ENCODE measurements at regions not wholly inside any gene's neighbourhood (a gene's known extent, or its start where the extent isn't known, plus 50 kb on each side); places are given as distances from the start of the nearest gene placed in this dataset.
"Not testable (repeated sequence)": the region's sequence is repeated elsewhere in the genome, so short reads cannot be mapped to it uniquely, and the experiment has no call there.

DNA sequence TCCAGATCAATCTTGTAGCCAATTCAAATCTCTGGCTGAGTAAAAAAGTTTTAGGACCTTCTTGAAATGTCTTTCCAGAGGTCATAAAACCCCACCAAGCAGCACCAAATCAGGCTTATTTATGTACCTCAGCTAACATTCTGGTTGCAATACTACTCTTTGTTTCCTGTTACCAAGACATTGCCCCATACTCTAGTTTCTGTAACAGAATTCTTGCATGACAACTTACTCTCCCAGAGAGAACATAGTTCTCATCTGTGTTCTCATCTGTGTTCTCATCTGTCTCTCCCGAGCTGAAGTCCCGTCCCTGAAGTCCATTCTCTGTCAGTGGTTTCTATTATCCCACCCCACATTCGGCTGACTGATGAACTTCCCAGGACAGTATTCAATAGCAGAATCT is 1285.1 kb downstream of the XPNPEP1 start:
- DNase-seq (ENCODE audit: low read depth in 4 of 4, low spot score in 3 of 4), result no peak

- no peak for DNase-seq (ENCODE audit: low read depth in 4 of 4, low spot score in 3 of 4)
Observed at GRCh38 chr10:108633046-108633445, 1290.3 kb downstream of the XPNPEP1 start.

GRCh38 chr10:108632144-108632543 is 1291.2 kb downstream of the XPNPEP1 start:
- no peak for DNase-seq (ENCODE audit: low read depth in 4 of 4, low spot score in 3 of 4)

GRCh38 chr10:108631332-108631731 is 1292.0 kb downstream of the XPNPEP1 start:
- DNase-seq (ENCODE audit: low read depth in 4 of 4, low spot score in 3 of 4), result no peak

DNA sequence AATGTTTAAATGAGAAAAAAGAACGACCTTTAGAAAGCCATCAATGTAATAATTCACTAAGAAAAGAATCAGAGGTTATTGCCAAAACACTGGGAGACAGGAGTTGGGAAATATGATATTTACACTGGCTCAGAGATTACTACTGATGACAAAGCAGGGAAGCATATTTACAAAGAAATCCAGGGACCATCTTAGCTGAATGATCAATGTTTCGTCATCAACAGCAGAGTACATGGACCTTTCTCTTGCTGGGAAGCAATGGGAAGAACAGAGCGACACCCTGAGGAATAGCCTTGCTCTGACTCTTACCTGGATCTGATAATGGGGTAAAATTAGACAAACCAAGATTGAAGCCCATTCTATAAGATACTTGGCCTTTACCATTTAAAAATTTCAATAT is 1293.5 kb downstream of the XPNPEP1 start:
- DNase-seq (ENCODE audit: low read depth in 4 of 4, low spot score in 3 of 4), result no peak

DNA sequence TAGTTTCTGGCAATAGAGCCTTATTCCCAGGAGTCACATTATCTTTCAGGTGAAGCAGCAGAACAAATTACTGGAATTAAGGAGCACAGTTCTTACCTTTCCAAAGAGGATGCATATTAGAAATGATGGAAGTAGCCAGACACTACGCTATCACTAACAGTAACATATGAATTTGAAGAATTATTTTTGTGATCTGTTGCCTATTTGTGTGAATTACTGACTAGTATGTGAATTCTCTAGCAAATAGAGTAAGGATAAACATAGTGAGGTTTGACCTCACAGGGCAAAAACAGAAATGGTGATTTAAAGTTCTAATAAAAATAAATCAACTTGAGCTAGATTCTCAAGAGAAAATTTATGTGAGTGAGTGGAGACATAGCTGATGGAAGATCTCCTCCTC is 1299.3 kb downstream of the XPNPEP1 start:
- no peak for DNase-seq (ENCODE audit: low read depth in 4 of 4, low spot score in 3 of 4)

GRCh38 chr10:108620821-108621534 is 1302.3 kb downstream of the XPNPEP1 start:
- no peak for DNase-seq (ENCODE audit: low read depth in 4 of 4, low spot score in 3 of 4)

- no peak for DNase-seq (ENCODE audit: low read depth in 4 of 4, low spot score in 3 of 4)
Observed at GRCh38 chr10:108616559-108617285, 1306.6 kb downstream of the XPNPEP1 start.

GRCh38 chr10:108615576-108616320 is 1307.6 kb downstream of the XPNPEP1 start:
- DNase-seq (ENCODE audit: low read depth in 4 of 4, low spot score in 3 of 4), result no peak

DNA sequence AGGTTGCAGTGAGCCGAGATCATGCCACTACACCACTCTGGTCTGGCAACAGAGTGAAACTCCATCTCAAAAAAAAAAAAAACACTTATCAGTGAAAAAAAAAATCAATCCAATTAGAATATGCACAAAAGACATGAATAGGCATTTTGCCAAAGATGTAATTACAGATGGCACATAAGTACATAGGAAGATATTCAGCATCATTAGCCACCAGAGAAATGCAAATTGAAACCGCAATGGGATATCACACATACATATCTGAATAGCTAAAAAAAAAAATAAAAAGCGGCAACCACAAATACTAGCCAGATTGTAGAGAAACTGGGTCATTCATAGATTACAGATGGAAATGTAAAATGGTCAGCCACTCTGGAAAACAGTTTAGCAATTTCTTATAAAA is 1310.8 kb downstream of the XPNPEP1 start:
- no peak for DNase-seq (ENCODE audit: low read depth in 4 of 4, low spot score in 3 of 4)

- no peak for DNase-seq (ENCODE audit: low read depth in 4 of 4, low spot score in 3 of 4)
Observed at GRCh38 chr10:108608860-108609259, 1314.5 kb downstream of the XPNPEP1 start.

- DNase-seq (ENCODE audit: low read depth in 4 of 4, low spot score in 3 of 4), result no peak
Observed at GRCh38 chr10:108601851-108602250, 1321.5 kb downstream of the XPNPEP1 start.

GRCh38 chr10:108600511-108600910 is 1322.8 kb downstream of the XPNPEP1 start:
- DNase-seq (ENCODE audit: low read depth in 4 of 4, low spot score in 3 of 4), result not testable (repeated sequence)

GRCh38 chr10:108599317-108599716 is 1324.0 kb downstream of the XPNPEP1 start:
- not testable (repeated sequence) for DNase-seq (ENCODE audit: low read depth in 4 of 4, low spot score in 3 of 4)

GRCh38 chr10:108598831-108599230 is 1324.5 kb downstream of the XPNPEP1 start:
- no peak for DNase-seq (ENCODE audit: low read depth in 4 of 4, low spot score in 3 of 4)

- DNase-seq (ENCODE audit: low read depth in 4 of 4, low spot score in 3 of 4), result no peak
Observed at GRCh38 chr10:108598320-108598695, 1325.0 kb downstream of the XPNPEP1 start.

DNA sequence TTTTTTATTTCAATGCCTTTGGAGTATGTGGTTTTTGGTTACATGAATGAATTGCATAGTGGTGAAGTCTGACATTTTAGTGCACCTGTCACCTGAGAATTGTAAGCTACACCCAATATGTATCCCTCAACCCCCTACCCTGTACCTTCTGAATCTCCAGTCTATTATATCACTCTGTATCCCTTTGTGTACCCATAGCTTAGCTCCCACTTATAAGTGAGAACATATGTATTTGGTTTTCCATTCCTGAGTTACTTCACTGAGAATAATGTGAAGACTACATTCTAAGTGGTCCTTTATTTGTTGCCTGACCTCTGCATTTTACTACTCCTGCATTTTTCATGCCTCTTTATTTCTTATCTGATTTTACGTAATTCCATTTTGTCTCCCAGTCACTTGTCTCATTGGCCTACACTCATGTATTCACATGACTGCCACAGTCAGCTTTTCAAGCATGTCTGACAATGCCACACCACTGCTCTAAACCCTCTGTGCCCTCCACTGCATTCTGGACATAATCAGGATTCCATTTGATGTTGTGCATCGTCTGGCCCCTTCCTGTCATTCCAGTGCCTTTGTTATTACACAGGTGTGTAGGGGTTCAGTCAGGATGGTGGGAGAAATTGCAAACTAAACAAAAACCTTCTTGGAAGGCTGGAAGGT is 1325.5 kb downstream of the XPNPEP1 start:
- no peak for DNase-seq (ENCODE audit: low read depth in 4 of 4, low spot score in 3 of 4)

- no peak for DNase-seq (ENCODE audit: low read depth in 4 of 4, low spot score in 3 of 4)
Observed at GRCh38 chr10:108597031-108597430, 1326.3 kb downstream of the XPNPEP1 start.

DNA sequence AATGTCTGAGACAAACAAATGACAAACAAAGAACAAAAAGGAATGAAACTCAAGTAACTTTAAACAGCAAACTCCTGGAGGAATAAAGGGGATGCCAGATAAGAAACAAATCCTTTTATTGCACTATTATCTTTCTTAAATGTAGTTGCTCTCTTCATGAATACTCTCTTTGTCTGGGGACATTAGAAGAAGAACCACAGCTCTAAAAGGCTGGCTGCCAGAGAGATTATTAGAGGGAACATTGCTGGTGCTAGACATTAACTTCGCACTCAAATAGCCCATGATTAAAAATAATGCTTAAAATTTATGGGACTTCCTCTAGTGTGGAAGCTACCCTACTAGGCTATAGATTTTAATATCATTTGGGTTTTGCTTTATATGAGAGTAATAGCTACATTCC is 1330.4 kb downstream of the XPNPEP1 start:
- DNase-seq (ENCODE audit: low read depth in 4 of 4, low spot score in 3 of 4), result no peak

GRCh38 chr10:108591417-108591816 is 1331.9 kb downstream of the XPNPEP1 start:
- DNase-seq (ENCODE audit: low read depth in 4 of 4, low spot score in 3 of 4), result no peak

DNA sequence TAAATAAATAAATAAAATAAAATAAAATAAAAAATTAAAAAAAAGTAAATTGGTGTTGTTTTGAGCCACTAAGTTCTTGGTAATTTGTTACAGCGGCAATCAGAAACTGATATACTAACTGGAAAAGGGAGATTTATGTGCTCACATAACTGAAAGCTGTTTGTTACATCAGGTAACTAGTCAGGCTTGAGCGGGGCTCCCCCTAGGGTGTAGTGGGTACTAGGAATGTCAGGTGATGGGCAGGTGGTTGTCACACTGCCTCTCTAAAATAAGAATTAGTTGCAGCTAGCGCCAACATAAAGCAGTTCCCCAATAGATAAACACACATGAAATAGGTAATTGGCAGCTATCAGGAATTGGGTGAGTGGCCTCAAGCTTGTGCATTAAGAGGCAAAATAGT is 1336.9 kb downstream of the XPNPEP1 start:
- DNase-seq (ENCODE audit: low read depth in 4 of 4, low spot score in 3 of 4), result no peak
